Naive thymus-derived CD4-positive, alpha-beta T cell (primary cell): ENCODE measurements at regions not wholly inside any gene's neighbourhood (a gene's known extent, or its start where the extent isn't known, plus 50 kb on each side); places are given as distances from the start of the nearest gene placed in this dataset.

ENCODE experiments used
- ATAC-seq: fragments of 150-1000 bp; cut with Tn5 transposase; 2 replicates; pipeline ENCODE4 v1.10.0; 2021; ENCODE audit warnings: mild to moderate bottlenecking, moderate library complexity
- CTCF ChIA-PET: fragments of 350-600 bp; sonication (Branson Sonifier 250); formaldehyde crosslinking; loops from one replicate; lab custom pipeline; 2021; ENCODE audit warnings: antibody characterized with exemption; lab: Charles Lee
- POLR2A ChIA-PET: fragments of 350-600 bp; sonication (Branson Sonifier 250); formaldehyde crosslinking; loops from one replicate; lab custom pipeline; 2021; ENCODE audit warnings: antibody characterized with exemption, inconsistent platforms; lab: Charles Lee
- DNase-seq, 9 donors: peaks; one replicate each; pipeline versions ENCODE4 v3.0.0 to v3.0.0-alpha.2; 2020 to 2022; ENCODE audit warnings: mixed read lengths in 1 of 9
- H3K27ac ChIP-seq: one replicate; pipeline ENCODE4 v1.7.0; 2013; ENCODE audit warnings: mild to moderate bottlenecking, low read depth, low read length, moderate library complexity
- H3K27me3 ChIP-seq, 2 donors: one replicate each; pipeline ENCODE4 v1.7.0; 2013; ENCODE audit warnings: low read length in 2 of 2, mild to moderate bottlenecking in 2 of 2, moderate library complexity in 2 of 2; ENCODE audit not compliant: control insufficient read depth in 2 of 2, insufficient read depth in 2 of 2
- H3K36me3 ChIP-seq, 3 experiments: 1 replicate in 2 of 3; 2 replicates in 1 of 3; pipeline ENCODE4 v1.7.0; 2013; ENCODE audit warnings: low read length in 3 of 3, mild to moderate bottlenecking in 3 of 3, moderate library complexity in 1 of 3; ENCODE audit not compliant: insufficient read depth in 3 of 3, control insufficient read depth in 2 of 3
- H3K4me1 ChIP-seq, 2 donors: one replicate each; pipeline ENCODE4 v1.7.0; 2013; ENCODE audit warnings: low read length in 2 of 2, mild to moderate bottlenecking in 2 of 2, moderate library complexity in 1 of 2; ENCODE audit not compliant: control insufficient read depth in 2 of 2, insufficient read depth in 2 of 2
- H3K4me3 ChIP-seq: 2 replicates; pipeline ENCODE4 v1.7.0; 2013; ENCODE audit warnings: mild to moderate bottlenecking, low read length
- H3K9me3 ChIP-seq, 3 experiments: 1 replicate in 2 of 3; 2 replicates in 1 of 3; pipeline ENCODE4 v1.7.0; 2013; ENCODE audit warnings: low read length in 3 of 3; ENCODE audit not compliant: control insufficient read depth in 2 of 3
- H3K27ac Mint-ChIP-seq, 9 donors: one replicate each; pipeline ENCODE4 v1.8.0; 2020 to 2022; ENCODE audit warnings: mixed read lengths in 9 of 9, mild to moderate bottlenecking in 8 of 9, moderate library complexity in 5 of 9, inconsistent platforms in 2 of 9
- H3K27me3 Mint-ChIP-seq, 5 donors: one replicate each; pipeline ENCODE4 v1.8.0; 2021 to 2022; ENCODE audit warnings: mixed read lengths in 5 of 5, mild to moderate bottlenecking in 1 of 5
- H3K36me3 Mint-ChIP-seq, 5 donors: one replicate each; pipeline ENCODE4 v1.8.0; 2020 to 2022; ENCODE audit warnings: mixed read lengths in 5 of 5, mild to moderate bottlenecking in 3 of 5, inconsistent platforms in 1 of 5
- H3K4me1 Mint-ChIP-seq, 7 donors: one replicate each; pipeline ENCODE4 v1.8.0; 2020 to 2022; ENCODE audit warnings: mixed read lengths in 7 of 7, mild to moderate bottlenecking in 3 of 7, inconsistent platforms in 1 of 7
- H3K4me3 Mint-ChIP-seq, 10 donors: one replicate each; pipeline ENCODE4 v1.8.0; 2020 to 2022; ENCODE audit warnings: mild to moderate bottlenecking in 10 of 10, mixed read lengths in 10 of 10, moderate library complexity in 6 of 10, inconsistent platforms in 2 of 10
- H3K9me3 Mint-ChIP-seq, 11 donors: one replicate each; pipeline ENCODE4 v1.8.0; 2020 to 2022; ENCODE audit warnings: mixed read lengths in 11 of 11, mild to moderate bottlenecking in 4 of 11, inconsistent platforms in 1 of 11, moderate library complexity in 1 of 11
- intact Hi-C, 2 donors: fragments of 100-400 bp; cut with micrococcal nuclease; formaldehyde crosslinking; loops; one replicate each; pipeline ENCODE4 v1.15.1; 2023

DNA sequence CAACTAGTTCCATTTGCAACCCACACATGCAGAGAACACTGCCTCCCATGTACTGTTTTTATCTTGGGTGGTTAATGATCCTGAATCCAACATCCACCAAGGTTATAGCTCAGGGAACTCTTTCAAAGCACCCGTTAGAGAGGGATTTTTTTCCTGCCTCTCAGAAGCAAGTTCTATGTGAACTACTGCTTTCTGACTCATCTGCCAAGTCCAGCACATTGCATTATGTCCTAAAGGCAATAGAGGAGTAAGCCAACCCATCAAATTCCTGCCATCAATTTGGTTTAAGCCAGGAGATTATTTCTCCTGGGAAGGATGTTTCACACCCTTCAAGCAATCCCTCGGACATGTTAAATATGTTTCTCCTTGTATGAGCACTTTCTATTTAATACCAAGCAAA lies 334.5 kb downstream of the GASK1B start:
- Histone ChIP-seq H3K27me3 (no peaks in the 10 kb centered on the region), H3K9me3 (no peaks in the 10 kb centered on the region), H3K36me3 (no peaks in the 10 kb centered on the region), H3K27ac (no peak overlapping the region), H3K4me3 (no peak overlapping the region), H3K4me1 (no peaks in the 10 kb centered on the region)
- ATAC-seq (no peak), DNase-seq (no peak)
- Mint-ChIP-seq H3K27ac (no peak overlapping the region), H3K4me1 (no peaks in the 10 kb centered on the region), H3K4me3 (no peak overlapping the region), H3K9me3 (peaks cover 0 to 11% (median 0%) of the 10 kb centered on the region in 11 donors), H3K27me3 (no peaks in the 10 kb centered on the region), H3K36me3 (no peaks in the 10 kb centered on the region)
- intact Hi-C loops: no loop called here
- CTCF ChIA-PET: no interaction called here
- POLR2A ChIA-PET: no interaction called here

DNA sequence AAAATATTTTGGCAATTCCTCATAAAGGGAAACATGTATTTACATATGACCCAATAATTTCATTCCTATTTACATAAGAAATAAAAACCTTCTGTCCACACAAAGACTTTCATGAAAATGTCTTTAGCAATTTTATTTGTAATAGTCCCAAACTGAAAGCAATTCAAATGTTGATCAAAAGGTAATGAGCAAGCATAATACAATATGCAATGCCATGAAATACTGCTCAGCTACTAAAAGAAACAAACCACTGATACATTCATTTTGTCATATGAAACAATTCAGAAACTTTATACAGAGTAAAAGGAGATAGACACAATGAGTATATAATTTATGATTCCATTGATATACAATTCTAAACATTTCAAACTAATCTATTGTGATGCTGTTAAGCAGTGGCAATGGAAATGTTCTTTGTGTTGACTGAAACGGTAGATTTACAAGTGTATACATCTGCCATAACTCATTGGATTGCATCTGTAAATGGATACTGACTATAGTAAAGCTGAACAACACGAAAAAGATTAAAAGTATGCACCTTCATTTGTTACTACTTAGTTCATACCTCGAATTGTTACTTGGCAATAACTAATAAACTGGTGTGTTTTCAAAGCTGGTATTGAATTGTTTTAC lies 335.6 kb downstream of the GASK1B start:
- POLR2A ChIA-PET: no interaction called here
- CTCF ChIA-PET: no interaction called here
- Mint-ChIP-seq H3K27me3 (no peaks in the 10 kb centered on the region), H3K36me3 (no peaks in the 10 kb centered on the region), H3K4me1 (no peaks in the 10 kb centered on the region), H3K27ac (no peak overlapping the region), H3K9me3 (peaks cover 0 to 11% (median 0%) of the 10 kb centered on the region in 11 donors), H3K4me3 (no peak overlapping the region)
- no peak overlapping the region for H3K27ac ChIP-seq
- H3K4me1 ChIP-seq: no peaks in the 10 kb centered on the region
- DNase-seq (no peak), ATAC-seq (no peak)
- intact Hi-C loops: no loop called here
- no peaks in the 10 kb centered on the region for H3K36me3 ChIP-seq
- H3K9me3 ChIP-seq: no peaks in the 10 kb centered on the region
- H3K4me3 ChIP-seq: no peak overlapping the region
- no peaks in the 10 kb centered on the region for H3K27me3 ChIP-seq

DNA sequence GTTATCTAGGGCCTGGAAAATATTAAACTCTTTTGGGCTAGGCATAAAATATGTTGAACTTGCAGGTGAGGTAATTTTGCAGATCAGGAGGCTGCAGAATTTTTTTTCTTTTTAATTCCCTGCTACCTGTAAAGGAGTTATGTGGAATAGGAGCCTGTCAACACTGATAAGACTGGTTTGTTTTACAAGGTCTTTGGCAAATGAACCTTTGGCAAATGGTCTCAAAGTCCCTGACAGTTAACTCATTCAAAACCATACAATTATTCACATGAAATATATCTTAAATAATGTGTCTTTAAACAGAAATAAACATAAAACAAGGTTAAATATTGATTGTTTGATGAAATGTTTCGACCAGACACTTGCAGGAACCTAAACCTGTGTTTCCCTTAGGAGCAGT lies 340.2 kb downstream of the GASK1B start:
- ATAC-seq (no peak), DNase-seq (no peak)
- Histone ChIP-seq H3K36me3 (no peaks in the 10 kb centered on the region), H3K27ac (no peak overlapping the region), H3K4me3 (no peak overlapping the region), H3K4me1 (no peaks in the 10 kb centered on the region), H3K27me3 (no peaks in the 10 kb centered on the region), H3K9me3 (no peaks in the 10 kb centered on the region)
- no peak overlapping the region for H3K27ac Mint-ChIP-seq
- CTCF ChIA-PET: no interaction called here
- no peaks in the 10 kb centered on the region for H3K4me1 Mint-ChIP-seq
- H3K36me3 Mint-ChIP-seq: no peaks in the 10 kb centered on the region
- no peak overlapping the region for H3K4me3 Mint-ChIP-seq
- no peaks in the 10 kb centered on the region for H3K27me3 Mint-ChIP-seq
- peaks cover 0 to 22% (median 5%) of the 10 kb centered on the region in 11 donors for H3K9me3 Mint-ChIP-seq
- intact Hi-C loops: no loop called here
- POLR2A ChIA-PET: no interaction called here

DNA sequence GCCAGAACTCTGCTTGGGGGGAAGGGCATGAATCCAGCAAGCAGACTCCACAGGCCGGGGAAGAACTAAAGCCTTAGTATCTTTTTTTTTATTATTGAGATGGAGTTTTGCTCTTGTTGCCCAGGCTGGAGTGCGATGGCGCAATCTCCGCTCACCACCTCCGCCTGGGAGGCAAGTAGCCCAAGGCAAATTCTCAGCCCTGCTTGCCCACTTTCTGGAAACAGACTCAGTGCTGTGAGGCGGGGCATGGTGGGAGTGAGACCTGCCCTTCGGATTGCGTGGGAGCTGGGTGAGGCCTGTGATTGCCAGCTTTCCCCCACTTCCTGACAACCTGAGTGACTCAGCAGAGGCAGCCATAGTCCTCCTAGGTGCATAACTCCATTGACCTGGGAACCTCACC lies 348.8 kb downstream of the GASK1B start:
- intact Hi-C loops: no loop called here
- Histone ChIP-seq H3K9me3 (peaks cover 0 to 4% (median 0%) of the 10 kb centered on the region in 3 experiments), H3K4me3 (no peak overlapping the region), H3K4me1 (no peaks in the 10 kb centered on the region), H3K36me3 (no peaks in the 10 kb centered on the region), H3K27ac (no peak overlapping the region), H3K27me3 (no peaks in the 10 kb centered on the region)
- Mint-ChIP-seq H3K36me3 (no peaks in the 10 kb centered on the region), H3K27ac (no peak overlapping the region), H3K4me3 (no peak overlapping the region), H3K9me3 (peaks cover 6 to 39% (median 14%) of the 10 kb centered on the region in 11 donors), H3K27me3 (no peaks in the 10 kb centered on the region), H3K4me1 (no peaks in the 10 kb centered on the region)
- CTCF ChIA-PET: no interaction called here
- DNase-seq (no peak), ATAC-seq (no peak)
- POLR2A ChIA-PET: no interaction called here

DNA sequence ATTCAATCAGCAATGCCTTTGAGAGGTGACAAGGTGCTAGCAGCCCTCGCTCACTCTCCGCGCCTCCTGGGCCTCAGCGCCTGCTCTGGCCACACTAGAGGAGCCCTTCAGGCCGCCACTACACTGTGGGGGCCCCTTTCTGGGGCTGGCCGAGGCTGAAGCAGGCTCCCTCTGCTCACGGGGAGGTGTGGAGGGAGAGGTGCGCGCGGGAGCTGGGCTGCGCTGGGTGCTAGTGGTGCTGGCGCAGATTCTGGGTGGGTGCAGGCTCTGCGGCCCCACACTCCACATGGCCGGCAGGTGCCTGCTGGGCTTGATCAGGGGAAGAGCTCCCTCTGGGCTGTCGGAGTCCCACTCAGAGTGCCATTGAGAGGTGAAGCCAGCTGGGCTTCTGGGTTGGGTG lies 351.0 kb downstream of the GASK1B start:
- Mint-ChIP-seq H3K27ac (no peak overlapping the region), H3K4me1 (no peaks in the 10 kb centered on the region), H3K27me3 (no peaks in the 10 kb centered on the region), H3K4me3 (no peak overlapping the region), H3K36me3 (no peaks in the 10 kb centered on the region), H3K9me3 (peaks cover 3 to 28% (median 7%) of the 10 kb centered on the region in 11 donors)
- H3K27ac ChIP-seq: no peak overlapping the region
- H3K4me3 ChIP-seq: no peak overlapping the region
- CTCF ChIA-PET: no interaction called here
- ATAC-seq (no peak), DNase-seq (no peak)
- POLR2A ChIA-PET: no interaction called here
- intact Hi-C loops: no loop called here
- no peaks in the 10 kb centered on the region for H3K36me3 ChIP-seq
- H3K27me3 ChIP-seq: no peaks in the 10 kb centered on the region
- no peaks in the 10 kb centered on the region for H3K4me1 ChIP-seq
- H3K9me3 ChIP-seq: peaks cover 0 to 4% (median 0%) of the 10 kb centered on the region in 3 experiments

DNA sequence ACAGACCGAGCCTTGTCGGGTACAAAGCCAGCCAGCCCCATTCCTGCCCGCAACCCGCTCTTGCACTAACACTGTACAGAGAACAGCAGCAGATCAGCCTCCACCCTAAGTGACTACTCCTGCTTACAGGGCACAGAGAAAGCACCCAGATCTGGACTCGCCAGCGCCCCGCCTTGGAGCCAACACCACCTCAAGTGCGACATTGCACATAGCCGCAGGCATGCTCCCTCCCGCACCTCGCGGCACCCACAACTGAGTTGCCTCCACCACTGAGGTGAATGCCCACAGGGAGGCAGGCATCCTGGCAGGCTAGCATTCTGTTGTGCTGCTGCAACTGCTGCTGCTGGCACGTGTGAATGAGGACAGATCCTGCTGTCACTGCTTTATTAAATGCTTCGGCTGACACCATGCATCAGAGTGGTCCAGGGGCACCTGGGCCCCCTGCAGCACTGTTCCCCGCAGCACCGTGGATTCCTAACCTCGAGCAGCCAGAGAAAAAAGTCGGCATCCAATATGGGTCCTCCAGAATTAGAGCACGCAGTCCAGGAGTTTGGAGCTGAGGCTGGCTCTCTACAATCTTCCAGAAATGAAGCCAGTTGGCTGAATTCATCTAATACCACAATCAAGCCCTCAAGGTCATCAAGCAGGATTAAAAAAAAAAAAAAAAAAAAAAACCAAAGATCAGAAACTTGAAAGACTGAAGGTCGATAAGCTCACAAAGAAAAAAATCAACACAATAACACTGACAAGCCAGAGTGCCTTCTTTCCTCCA lies 352.9 kb downstream of the GASK1B start:
- Histone ChIP-seq H3K4me1 (no peaks in the 10 kb centered on the region), H3K36me3 (no peaks in the 10 kb centered on the region), H3K27ac (no peak overlapping the region), H3K4me3 (no peak overlapping the region), H3K9me3 (peaks cover 0 to 4% (median 0%) of the 10 kb centered on the region in 3 experiments), H3K27me3 (no peaks in the 10 kb centered on the region)
- H3K4me1 Mint-ChIP-seq: no peaks in the 10 kb centered on the region
- intact Hi-C loops: no loop called here
- ChIA-PET POLR2A (no interaction called here), CTCF (no interaction called here)
- peaks cover 0 to 16% (median 5%) of the 10 kb centered on the region in 11 donors for H3K9me3 Mint-ChIP-seq
- no peak for DNase-seq
- H3K4me3 Mint-ChIP-seq: no peak overlapping the region
- no peak overlapping the region for H3K27ac Mint-ChIP-seq
- H3K36me3 Mint-ChIP-seq: no peaks in the 10 kb centered on the region
- peak; percentile 20 for ATAC-seq
- H3K27me3 Mint-ChIP-seq: no peaks in the 10 kb centered on the region
